HEK293T (cell line): ENCODE measurements at regions not wholly inside any gene's neighbourhood (a gene's known extent, or its start where the extent isn't known, plus 50 kb on each side); places are given as distances from the start of the nearest gene placed in this dataset.

ENCODE experiments used
- ARNT ChIP-seq: fragments of 450-650 bp; IDR thresholded peaks from 2 replicates; pipeline ENCODE4 v1.6.1; 2017; ENCODE audit warnings: mild to moderate bottlenecking
- BHLHE40 ChIP-seq: fragments of 450-650 bp; IDR thresholded peaks from 2 replicates; pipeline ENCODE4 v1.6.1; 2016; ENCODE audit warnings: mild to moderate bottlenecking, moderate library complexity, borderline replicate concordance
- ELF4 ChIP-seq: fragments of 450-650 bp; IDR thresholded peaks from 2 replicates; pipeline ENCODE4 v1.6.1; 2017; ENCODE audit warnings: antibody characterized with exemption
- FOXA1 ChIP-seq: fragments of 450-650 bp; IDR thresholded peaks from 2 replicates; pipeline ENCODE4 v1.6.1; 2016; ENCODE audit warnings: mild to moderate bottlenecking
- FOXM1 ChIP-seq: fragments of 450-650 bp; IDR thresholded peaks from 2 replicates; pipeline ENCODE4 v1.6.1; 2017; ENCODE audit warnings: mild to moderate bottlenecking, borderline replicate concordance
- HDGF ChIP-seq: fragments of 450-650 bp; IDR thresholded peaks from 2 replicates; pipeline ENCODE4 v1.6.1; 2017; ENCODE audit warnings: antibody characterized with exemption, borderline replicate concordance
- SP1 ChIP-seq: fragments of 450-650 bp; IDR thresholded peaks from 2 replicates; pipeline ENCODE4 v1.6.1; 2017
- TARDBP ChIP-seq: fragments of 450-650 bp; IDR thresholded peaks from 2 replicates; pipeline ENCODE4 v1.6.1; 2016
- ZNF384 ChIP-seq: fragments of 450-650 bp; IDR thresholded peaks from 2 replicates; pipeline ENCODE4 v1.6.1; 2016

DNA sequence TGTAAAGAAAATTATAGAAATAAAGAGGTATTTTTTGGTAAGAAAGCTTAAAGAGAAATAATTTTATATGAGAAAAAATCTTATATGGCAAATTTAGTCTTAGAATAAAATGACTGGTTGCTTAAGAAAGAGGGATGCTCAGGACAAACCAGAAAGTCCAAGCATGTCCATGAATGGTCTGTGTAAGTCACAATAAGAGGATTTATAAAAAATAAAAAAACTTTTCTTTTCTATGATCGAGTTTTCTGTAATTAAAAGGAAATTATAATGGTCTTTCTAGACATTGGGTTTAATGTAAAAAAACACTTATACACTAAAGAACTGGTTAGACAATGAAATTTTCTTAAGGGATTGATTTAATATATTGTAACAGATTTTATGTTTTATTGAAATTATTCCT lies 819.6 kb downstream of the TBC1D22A start:
- TF ChIP-seq FOXM1 (no peak), BHLHE40 (no peak), TARDBP (no peak), ZNF384 (no peak), ARNT (no peak), FOXA1 (no peak), ELF4 (no peak), SP1 (no peak), HDGF (no peak)
